HepG2 (cell line): ENCODE measurements at regions not wholly inside any gene's neighbourhood (a gene's known extent, or its start where the extent isn't known, plus 50 kb on each side); places are given as distances from the start of the nearest gene placed in this dataset.
A peak's percentile ranks its signal among the peaks of the same experiment; 100 is the strongest.

Source experiments
- ETS1 ChIP-seq: sonication (generic); formaldehyde crosslinking; IDR thresholded peaks from 2 replicates; pipeline ENCODE4 v1.4.0; 2020; ENCODE audit warnings: missing genetic modification reagents
- GLMP ChIP-seq: sonication (generic); formaldehyde crosslinking; IDR thresholded peaks from 2 replicates; pipeline ENCODE4 v1.9.0; 2021; ENCODE audit warnings: missing genetic modification reagents, mild to moderate bottlenecking, borderline replicate concordance
- JARID2 ChIP-seq: sonication (generic); formaldehyde crosslinking; IDR thresholded peaks from 2 replicates; pipeline ENCODE4 v1.8.1; 2023; ENCODE audit warnings: missing genetic modification reagents, inconsistent platforms; ENCODE audit not compliant: insufficient replicate concordance
- MIER3 ChIP-seq: IDR thresholded peaks from 2 replicates; pipeline ENCODE4 v1.6.1; 2016; ENCODE audit warnings: missing compliant biosample characterization, borderline replicate concordance
- MLXIP ChIP-seq: sonication (generic); formaldehyde crosslinking; IDR thresholded peaks from 2 replicates; pipeline ENCODE4 v1.9.0; 2021; ENCODE audit warnings: missing genetic modification reagents, borderline replicate concordance
- MXD1 ChIP-seq: sonication (generic); formaldehyde crosslinking; IDR thresholded peaks from 2 replicates; pipeline ENCODE4 v1.4.0; 2020; ENCODE audit warnings: mild to moderate bottlenecking, missing genetic modification reagents
- PLRG1 ChIP-seq: fragments of 450-650 bp; conservative IDR thresholded peaks from 2 replicates; pipeline ENCODE4 v1.6.1; 2016
- RFXAP ChIP-seq: sonication (generic); formaldehyde crosslinking; IDR thresholded peaks from 2 replicates; pipeline ENCODE4 v1.4.0; 2020; ENCODE audit warnings: missing genetic modification reagents, borderline replicate concordance
- RXRB ChIP-seq: IDR thresholded peaks from 2 replicates; pipeline ENCODE4 v1.6.1; 2016; ENCODE audit warnings: borderline replicate concordance, missing genetic modification reagents, missing compliant biosample characterization
- SCMH1 ChIP-seq: sonication (generic); formaldehyde crosslinking; IDR thresholded peaks from 2 replicates; pipeline ENCODE4 v1.9.0; 2021; ENCODE audit warnings: missing genetic modification reagents, mild to moderate bottlenecking, borderline replicate concordance
- SMARCE1 ChIP-seq: fragments of 450-650 bp; IDR thresholded peaks from 2 replicates; pipeline ENCODE4 v1.6.1; 2017; ENCODE audit warnings: borderline replicate concordance
- ZBTB33 ChIP-seq: sonication (generic); formaldehyde crosslinking; IDR thresholded peaks from 2 replicates; pipeline ENCODE4 v1.4.0; 2020; ENCODE audit warnings: missing genetic modification reagents
- ZNF205 ChIP-seq: IDR thresholded peaks from 2 replicates; pipeline ENCODE4 v1.6.1; 2018; ENCODE audit warnings: missing biosample characterization, missing genetic modification reagents
- ZNF3 ChIP-seq: IDR thresholded peaks from 2 replicates; pipeline ENCODE4 v1.7.0; 2017; ENCODE audit warnings: inconsistent platforms
- ZNF460 ChIP-seq: sonication (generic); formaldehyde crosslinking; IDR thresholded peaks from 2 replicates; pipeline ENCODE4 v1.5.1; 2020; ENCODE audit warnings: missing genetic modification reagents, mild to moderate bottlenecking, borderline replicate concordance
- ZNF563 ChIP-seq: sonication (generic); formaldehyde crosslinking; IDR thresholded peaks from 2 replicates; pipeline ENCODE4 v1.8.0; 2022; ENCODE audit warnings: mild to moderate bottlenecking, moderate library complexity, missing genetic modification reagents
- ZNF703 ChIP-seq: sonication (generic); formaldehyde crosslinking; IDR thresholded peaks from 2 replicates; pipeline ENCODE4 v1.5.1; 2020; ENCODE audit warnings: missing genetic modification reagents, mild to moderate bottlenecking, moderate library complexity, borderline replicate concordance
- ZSCAN30 ChIP-seq: sonication (generic); formaldehyde crosslinking; IDR thresholded peaks from 2 replicates; pipeline ENCODE4 v1.5.0; 2020; ENCODE audit warnings: mild to moderate bottlenecking, missing genetic modification reagents
- ZSCAN5A ChIP-seq: sonication (generic); formaldehyde crosslinking; IDR thresholded peaks from 2 replicates; pipeline ENCODE4 v1.8.0; 2022; ENCODE audit warnings: mild to moderate bottlenecking, missing genetic modification reagents, borderline replicate concordance

- TF ChIP-seq MLXIP (CRISPR knock-in tag) (peak; percentile 91; the same call in 1 of the 2 replicates), SMARCE1 (no peak), SCMH1 (CRISPR knock-in tag) (no peak), PLRG1 (no peak), ZSCAN5A (CRISPR knock-in tag) (peak; percentile 92), MIER3 (CRISPR knock-in tag) (peak; percentile 78), GLMP (CRISPR knock-in tag) (no peak), JARID2 (CRISPR knock-in tag) (peak; percentile 89), RXRB (CRISPR knock-in tag) (peak; percentile 90), ZNF563 (CRISPR knock-in tag) (peak; percentile 77; the same call in 1 of the 2 replicates), ZBTB33 (CRISPR knock-in tag) (peak; percentile 65; the same call in 1 of the 2 replicates), ETS1 (CRISPR knock-in tag) (no peak), ZNF3 (CRISPR knock-in tag) (no peak), MXD1 (peak; percentile 73; the same call in 1 of the 2 replicates), RFXAP (CRISPR knock-in tag) (peak; percentile 52; the same call in 1 of the 2 replicates), ZSCAN30 (CRISPR knock-in tag) (no peak), ZNF703 (CRISPR knock-in tag) (no peak), ZNF205 (CRISPR knock-in tag) (peak; percentile 93), ZNF460 (CRISPR knock-in tag) (no peak)
These were observed 57.9 kb upstream of the PNMA1 start (continued) for GRCh38 chr14:73771848-73772638.
